Neural cell (in vitro differentiated cells): ENCODE measurements at regions not wholly inside any gene's neighbourhood (a gene's known extent, or its start where the extent isn't known, plus 50 kb on each side); places are given as distances from the start of the nearest gene placed in this dataset.
"Not testable (repeated sequence)": the region's sequence is repeated elsewhere in the genome, so short reads cannot be mapped to it uniquely, and the experiment has no call there.

ENCODE experiments used
- CTCF ChIP-seq: fragments of 450-650 bp; IDR thresholded peaks from 2 replicates; pipeline ENCODE4 v1.5.1; 2014; ENCODE audit warnings: antibody characterized with exemption, mild to moderate bottlenecking, moderate library complexity; ENCODE audit not compliant: poor library complexity, severe bottlenecking
- EP300 ChIP-seq: fragments of 450-650 bp; conservative IDR thresholded peaks from 2 replicates; pipeline ENCODE4 v1.6.1; 2014; ENCODE audit warnings: antibody characterized with exemption, mild to moderate bottlenecking, moderate library complexity; ENCODE audit not compliant: poor library complexity, severe bottlenecking
- EZH2 ChIP-seq: fragments of 200-600, 300-800 bp; shearing (Covaris generic), sonication (generic); IDR thresholded peaks from 2 replicates; pipeline ENCODE4 v1.6.1; 2014; ENCODE audit warnings: antibody characterized with exemption, low read length, borderline replicate concordance, mild to moderate bottlenecking; ENCODE audit not compliant: insufficient read depth, poor library complexity, severe bottlenecking
- POLR2AphosphoS5 ChIP-seq: IDR thresholded peaks from 2 replicates; pipeline ENCODE4 v1.6.1; 2012
- TAF1 ChIP-seq: IDR thresholded peaks from 2 replicates; pipeline ENCODE4 v1.6.1; 2012; ENCODE audit warnings: low read depth

GRCh38 chr10:123235014-123235413 lies 80.8 kb downstream of the BUB3 start:
- not testable (repeated sequence) for TF ChIP-seq CTCF, EP300, EZH2, TAF1, POLR2AphosphoS5
